HG02885 (cell line): ENCODE measurements at regions not wholly inside any gene's neighbourhood (a gene's known extent, or its start where the extent isn't known, plus 50 kb on each side); places are given as distances from the start of the nearest gene placed in this dataset.
A peak's percentile ranks its signal among the peaks of the same experiment; 100 is the strongest.

ENCODE experiments used
- ATAC-seq: cut with Tn5 transposase; IDR thresholded peaks from one replicate; pipeline ENCODE4 v1.9.1; 2021; ENCODE audit warnings: mild to moderate bottlenecking; ENCODE audit not compliant: unreplicated experiment, poor library complexity

DNA sequence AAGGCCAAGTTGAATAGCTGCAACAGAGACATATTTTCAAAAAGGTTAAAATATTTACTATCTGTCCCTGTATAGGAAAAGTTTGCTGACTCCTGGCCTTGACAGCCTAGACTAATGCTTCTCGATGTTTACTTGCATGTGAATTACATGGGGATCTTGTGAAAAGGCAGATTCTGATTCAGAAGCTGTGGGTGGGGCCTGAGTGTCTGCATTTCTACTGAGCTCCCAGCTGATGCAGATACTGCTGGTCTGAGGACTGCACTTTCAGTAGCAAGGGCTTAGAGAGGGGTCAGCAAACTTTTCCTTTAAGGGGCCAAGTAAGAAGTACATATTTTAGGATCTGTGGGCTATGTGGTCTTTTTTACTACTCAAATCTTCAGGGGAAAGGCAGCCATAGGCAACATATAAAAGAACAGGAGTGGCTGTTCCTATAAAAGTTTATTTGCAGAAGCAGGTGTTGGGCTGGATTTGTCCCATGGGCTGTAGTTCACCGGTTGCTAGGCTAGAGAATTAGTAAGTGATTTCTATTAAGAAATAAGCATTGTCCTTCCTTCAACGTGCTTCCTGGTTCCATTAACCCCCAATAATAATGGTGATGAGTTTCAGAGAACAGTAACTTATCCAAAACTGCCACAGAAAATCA, 97.2 kb upstream of the PDE5A start:
- no peak for ATAC-seq

DNA sequence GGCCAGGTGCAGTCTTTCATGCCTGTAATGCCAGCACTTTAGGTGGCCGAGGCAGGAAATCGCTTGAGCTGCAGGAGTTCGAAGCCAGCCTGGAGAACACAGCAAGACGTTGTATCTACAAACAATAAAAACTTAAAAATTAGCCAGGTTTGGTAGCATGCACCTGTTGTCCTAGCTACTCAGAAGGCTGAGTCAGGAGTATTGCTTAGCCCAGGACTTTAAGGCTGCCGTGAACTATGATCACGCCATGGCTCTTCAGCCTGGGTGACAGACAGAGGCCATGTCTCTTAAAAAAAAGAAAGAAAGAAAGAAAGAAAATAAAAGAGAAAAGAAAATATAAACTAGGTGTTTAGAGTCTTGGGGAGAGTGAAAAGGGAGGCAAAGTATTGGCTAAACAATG, 96.4 kb upstream of the PDE5A start:
- ATAC-seq: no peak

DNA sequence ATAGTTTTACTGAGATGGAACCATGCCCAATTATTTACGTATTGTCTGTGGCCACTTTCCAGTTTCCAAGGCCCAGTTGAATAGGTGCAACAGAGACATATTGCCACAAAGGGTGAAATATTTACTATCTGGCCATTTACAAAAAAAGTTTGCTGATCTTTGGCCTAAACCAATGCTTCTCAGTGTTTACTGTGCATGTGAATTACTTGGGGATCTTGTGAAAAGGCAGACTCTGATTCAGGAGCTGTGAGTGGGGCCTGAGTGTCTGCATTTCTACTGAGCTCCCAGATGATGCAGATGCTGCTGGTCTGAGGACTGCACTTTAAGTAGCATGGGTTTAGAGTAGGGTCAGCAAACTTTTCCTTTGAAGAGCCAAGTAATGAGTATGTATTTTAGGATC, 94.1 kb upstream of the PDE5A start:
- no peak for ATAC-seq

DNA sequence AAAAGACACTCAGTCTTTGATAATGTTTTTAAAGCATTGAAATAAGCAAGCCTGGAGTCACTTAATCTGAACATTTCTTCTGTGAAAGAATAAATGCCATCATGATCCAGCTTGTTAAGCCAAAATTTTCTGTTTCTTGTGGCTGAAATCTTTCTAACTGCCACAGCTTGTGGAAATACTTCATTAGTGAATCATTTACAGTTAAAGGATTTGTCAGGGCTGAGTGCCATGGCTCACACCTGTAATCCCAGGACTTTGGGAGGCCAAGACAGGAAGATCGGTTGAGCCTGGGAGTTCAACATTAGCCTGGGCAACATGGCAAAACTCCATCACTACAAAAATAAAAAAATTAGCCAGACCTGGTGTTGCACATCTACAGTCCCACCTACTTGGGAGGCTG, 93.3 kb upstream of the PDE5A start:
- ATAC-seq: no peak

DNA sequence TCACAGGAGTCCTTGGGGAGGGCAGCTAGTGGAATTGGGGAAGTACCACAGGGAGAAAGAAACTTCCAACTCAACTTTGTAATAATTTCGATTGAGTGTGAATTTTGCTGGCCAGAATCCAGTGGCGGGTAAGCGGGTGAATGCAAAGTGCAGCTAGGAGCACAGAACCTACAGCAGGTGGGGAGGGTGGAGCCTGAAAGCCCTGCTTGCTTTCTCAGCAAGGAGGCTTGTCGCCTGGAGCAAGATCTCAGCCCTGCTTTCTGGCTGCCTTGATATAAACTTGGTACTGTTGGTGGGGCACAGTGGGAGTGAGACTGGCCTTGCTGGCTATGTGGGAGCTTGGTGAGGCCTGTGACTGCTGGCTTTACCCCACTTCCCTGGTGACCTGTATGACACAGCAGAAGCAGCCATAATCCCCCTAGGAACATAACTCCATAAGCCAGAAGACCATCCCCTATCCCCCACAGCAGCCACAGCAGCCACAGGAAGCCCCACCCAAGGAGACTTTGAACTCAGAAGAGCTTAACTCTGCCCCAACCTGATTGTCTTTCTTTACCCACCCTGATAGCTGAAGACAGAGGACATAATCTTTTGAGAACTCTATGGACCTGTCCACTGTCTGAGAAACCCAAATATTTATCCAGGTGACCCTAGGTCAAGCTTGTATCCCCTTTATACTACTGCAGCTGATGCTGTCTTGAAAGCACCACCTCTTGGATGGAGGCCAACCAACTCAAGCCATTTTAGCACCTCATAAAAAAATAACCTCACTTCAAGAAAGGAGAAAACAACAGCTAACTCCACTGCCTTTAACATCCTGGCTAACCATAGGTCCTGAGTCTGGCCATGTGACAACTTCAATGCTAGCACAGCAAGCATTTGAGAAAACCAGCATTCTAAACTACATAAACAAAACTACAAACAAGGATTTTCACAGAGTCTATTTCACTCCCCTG, 87.2 kb upstream of the PDE5A start:
- ATAC-seq: no peak

DNA sequence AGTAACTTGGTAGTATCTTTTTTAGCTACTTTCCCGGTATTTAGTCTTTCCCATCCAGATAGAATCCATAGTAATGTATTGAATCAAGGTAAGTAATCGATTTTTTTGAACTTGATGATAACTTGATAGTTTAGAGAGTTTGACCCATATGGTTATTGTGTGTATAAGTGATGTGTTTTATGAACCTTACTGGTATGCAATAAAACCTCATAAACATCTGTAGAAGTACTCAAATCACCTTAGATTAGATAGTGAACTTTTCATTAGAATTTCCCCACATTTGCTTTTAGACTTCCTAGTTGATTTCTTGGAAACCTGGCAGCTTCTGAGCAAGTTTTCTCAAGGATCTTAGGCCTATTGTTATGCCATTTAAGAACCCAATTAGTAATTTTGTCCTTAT, 80.8 kb upstream of the PDE5A start:
- no peak for ATAC-seq

DNA sequence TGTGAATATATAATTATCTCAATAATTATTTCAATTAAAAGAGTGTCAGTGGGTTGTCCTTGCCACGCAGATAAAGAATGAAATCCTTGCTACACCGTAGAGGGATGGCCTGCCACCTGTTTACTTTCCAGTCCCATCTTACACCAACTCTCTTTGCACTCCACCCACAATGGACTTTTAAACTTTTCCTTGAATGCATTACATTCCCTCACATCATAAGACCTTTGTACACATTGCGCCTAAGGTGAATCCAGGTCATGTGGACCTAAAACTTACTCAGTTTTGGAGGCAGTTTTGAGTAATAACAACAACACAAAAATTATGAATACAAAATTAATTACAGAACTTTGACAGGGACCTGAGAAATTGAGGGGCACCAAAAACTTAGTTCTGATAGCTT, 78.7 kb upstream of the PDE5A start:
- no peak for ATAC-seq

DNA sequence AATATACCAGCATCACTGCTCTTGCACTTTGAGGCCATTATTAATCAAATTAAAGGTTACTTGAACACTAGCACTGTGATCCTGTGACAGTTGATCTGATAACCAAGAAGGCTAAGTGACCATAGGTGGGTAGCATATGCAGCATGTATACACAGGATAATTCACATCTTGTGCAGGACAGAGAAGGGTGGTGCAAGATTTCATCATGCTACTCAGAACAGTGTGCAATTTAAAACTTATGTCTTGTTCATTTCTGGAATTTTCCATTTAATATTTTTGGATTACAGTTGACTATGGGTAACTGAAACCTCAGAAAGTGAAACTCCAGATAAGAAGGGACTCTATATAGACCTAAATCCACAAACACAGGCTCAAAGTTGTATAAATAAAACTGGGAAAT, 78.2 kb upstream of the PDE5A start:
- ATAC-seq: no peak

DNA sequence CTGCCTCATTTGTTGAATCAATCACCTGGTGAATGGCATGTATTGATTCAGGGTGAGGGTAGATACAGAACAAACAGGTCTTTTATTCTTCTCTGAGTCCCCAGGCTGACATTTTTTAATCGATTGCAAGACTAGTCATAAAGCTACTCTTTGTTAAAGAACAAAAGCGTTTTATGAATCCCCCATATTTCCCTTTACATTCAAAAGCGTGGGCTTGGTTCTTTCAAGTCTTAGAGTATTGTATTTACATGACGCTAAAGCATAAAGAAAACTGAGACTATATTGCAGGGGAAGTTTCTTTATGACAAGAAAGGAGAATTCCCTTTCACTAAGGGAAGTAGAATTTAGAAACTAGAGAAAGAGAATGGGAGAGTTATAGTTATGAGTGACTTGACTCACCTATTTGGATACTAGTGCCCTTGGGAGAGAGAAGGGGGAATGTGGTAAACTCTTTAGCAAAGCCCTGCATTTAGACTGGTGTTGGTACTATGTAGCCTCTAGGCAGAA, 69.3 kb upstream of the PDE5A start:
- ATAC-seq: peak; percentile 80

DNA sequence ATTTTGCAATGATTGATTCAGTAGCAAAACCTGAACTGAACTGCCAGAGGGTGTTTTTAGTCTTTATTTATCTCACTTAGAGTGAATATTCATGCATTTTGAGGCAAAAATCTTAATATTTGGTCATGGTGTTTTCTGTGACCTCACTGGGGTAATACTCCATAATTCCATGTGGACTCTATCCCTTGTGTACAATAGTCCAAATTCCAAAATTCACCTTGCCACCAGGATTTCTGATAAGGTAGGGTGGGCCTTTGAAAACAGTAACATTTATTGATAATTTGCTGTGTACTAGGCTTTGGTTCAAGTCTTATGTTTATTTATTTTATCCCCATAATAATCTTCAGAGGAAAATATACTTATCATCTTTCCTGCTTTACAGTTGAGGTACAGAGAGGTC, 68.4 kb upstream of the PDE5A start:
- ATAC-seq: no peak

DNA sequence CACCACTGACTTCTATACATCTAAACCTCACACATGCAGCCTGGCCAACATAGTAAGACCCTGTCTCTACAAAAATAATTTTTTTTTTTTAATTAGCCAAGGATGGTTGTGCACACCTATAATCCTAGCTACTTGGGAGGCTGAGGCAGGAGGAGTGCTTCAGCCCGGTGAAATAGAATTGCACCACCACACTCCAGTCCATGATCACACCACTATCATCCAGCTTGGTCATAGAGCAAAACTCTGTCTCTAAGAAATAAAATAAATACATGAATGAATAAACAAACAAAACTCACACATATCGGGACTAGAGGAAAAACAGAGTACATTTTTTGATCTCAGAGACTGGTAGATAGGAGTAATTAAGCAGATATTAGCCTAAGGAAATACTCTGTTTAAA, 66.6 kb upstream of the PDE5A start:
- ATAC-seq: no peak

DNA sequence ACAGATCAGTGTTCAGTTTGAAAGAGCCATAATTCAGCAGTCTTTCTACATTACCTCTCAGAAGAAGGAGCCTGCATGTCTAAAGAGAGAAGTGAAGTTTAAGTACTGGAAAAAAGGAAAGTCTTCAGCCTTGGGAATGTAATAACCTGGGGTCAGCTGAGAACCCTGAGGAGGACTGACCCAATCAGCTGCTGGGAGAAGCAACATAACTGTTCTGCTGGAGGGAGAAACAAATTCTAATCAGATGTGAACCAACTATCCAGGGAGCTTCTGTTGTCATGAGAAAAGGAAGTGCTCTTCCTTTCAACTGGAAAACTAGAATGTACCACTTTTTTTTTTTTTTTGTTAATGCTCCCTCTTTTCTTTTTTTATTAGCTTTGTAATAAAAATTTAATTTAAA, 64.5 kb upstream of the PDE5A start:
- ATAC-seq: no peak

DNA sequence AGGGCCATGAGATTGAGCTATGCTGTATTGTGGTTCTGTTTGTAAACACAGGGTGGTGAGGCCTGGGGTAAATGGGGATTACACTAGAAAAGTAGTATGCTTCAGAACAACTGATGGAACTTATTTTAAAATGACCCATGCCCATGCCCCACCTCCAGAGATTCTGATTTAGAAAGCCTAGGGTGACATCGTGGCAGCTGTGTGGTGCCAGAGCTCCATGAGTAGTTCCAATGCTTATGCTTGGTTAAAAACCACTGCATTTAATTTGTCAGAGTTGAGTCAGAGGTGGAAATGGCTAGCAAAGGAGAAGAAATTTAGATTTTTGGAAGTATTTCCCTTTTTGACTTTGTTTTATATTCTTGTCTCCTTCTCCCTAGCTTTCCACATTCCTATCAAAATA, 63.4 kb upstream of the PDE5A start:
- no peak for ATAC-seq

DNA sequence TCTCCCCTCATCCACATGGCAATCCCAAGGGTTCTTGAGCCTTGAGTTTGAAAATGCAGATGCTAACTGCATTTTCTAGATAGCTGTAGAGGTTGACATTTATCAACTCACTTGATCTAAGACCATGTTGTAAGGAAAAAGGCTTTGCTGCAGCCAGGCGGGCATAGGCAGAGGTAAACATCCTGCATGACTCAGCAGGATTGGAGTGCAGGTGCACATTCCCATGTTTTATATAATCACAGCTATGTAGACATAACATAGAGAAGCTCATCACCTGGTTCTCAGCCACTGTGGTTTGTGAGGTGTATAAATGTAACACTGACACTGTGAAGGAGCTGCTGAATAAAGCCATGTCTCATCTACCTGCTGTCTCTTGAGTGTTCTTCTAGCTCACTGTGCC, 62.3 kb upstream of the PDE5A start:
- no peak for ATAC-seq

DNA sequence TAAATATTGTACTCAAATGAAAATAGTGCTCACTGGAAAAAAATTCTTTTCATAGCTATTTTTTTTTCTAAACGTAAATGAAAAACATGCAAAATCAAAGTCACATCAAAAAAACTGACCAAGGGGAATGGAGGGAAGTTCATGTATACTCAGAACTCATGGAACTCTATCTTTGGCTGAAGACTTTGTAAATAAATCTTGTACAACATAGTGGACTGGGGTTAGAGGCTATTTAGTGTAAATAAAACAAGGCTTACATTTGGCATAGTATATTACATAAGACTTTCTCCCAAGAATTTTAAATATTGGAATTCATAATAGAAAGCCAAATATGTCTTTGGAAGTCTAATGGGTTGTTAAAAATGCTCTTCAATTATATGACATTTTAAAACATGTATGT, 59.8 kb upstream of the PDE5A start:
- ATAC-seq: no peak

DNA sequence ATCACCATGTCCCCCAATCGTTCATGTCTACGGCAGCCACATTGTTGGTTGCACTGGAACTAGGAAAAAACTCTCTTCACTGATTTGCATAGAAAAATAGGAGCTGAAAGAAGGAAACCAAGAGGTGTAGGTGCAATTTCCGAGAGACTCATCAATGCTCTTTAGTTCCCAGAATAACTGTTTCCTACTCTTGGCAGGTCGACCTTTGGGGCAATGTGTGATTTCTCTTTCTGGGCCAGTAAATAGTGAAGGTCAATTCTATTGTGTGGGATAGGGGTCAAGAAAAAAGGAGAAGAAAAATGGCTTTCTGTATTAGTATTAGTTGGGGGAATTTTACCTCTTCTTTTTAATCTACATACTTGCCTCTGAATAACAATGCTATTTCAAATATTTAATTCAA, 55.9 kb upstream of the PDE5A start:
- ATAC-seq: no peak

DNA sequence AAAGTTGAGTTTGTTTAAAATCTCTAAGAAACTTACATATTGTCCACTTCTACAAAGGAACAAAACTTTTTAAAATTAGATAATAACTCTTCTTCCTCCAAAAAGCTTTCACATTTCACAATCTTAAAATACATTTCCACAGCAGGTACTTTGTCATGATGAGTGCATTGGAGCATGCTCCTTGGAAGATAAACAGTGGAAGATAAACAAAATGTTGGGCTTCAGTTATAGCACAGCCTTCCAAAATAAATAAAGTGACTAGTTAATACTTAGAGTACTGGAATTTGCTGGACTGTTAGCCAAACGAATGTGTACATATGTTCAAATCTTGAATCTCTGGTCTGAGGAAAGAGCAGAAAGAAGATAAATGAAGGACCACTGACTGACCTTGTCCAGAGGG, 54.9 kb upstream of the PDE5A start:
- ATAC-seq: no peak

DNA sequence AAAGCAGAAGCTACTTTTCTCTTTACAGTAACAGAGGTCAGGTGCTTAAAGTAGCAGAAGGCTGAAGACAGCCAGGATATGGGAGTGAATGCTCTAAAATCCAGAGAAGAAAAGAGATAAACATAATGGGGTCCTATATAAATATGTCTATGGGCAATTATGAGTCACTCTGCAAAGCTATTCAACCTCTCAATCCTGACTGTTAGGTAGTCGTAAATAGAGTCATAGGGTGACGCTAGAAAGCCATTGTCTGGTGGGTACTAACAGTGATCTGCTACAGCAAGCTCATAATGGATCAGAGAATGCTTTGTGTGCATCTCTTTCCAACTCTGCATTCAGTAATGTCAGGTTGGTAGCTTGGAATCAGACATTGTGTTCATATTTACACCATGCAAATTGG, 53.5 kb upstream of the PDE5A start:
- ATAC-seq: no peak

DNA sequence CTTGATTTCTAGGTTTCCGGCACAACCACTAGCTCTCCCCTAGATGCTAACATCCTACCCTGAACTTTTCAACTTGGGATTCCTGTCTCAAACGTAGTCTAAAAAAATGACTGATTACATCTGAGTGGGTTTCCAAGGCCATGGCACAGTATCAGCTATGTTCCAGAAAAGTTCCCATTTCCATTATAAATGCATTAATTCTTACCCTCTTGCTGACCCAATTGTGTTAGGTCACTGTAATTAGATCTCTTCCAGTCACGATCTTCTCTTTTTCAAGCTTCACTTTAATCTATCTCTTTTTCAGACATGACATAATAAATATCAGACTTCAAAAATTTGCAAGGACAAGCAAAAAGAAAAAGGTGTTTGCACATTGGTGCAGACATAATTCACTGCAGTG, 50.6 kb upstream of the PDE5A start:
- no peak for ATAC-seq

DNA sequence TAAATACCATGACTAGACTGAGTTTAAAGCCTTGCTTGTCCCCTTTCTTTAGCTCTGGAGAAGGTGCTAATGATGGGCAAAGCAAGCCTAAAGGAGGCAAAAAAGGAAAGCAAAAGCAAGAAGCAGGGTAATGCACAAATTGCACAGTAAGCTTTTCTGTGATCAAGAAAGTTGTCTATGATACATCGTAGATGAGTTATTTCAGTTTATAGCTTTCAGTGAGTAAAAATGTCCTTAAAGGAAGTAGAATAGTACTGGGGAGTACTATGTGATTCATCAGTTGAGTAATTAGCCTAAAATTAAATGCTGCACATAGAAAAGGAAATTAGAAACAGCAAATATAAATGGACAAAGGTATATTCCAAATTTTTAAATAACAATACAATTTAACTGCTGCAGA, 50.2 kb upstream of the PDE5A start:
- ATAC-seq: no peak
